Lower lobe of right lung (tissue), 2 donors: ENCODE measurements at regions not wholly inside any gene's neighbourhood (a gene's known extent, or its start where the extent isn't known, plus 50 kb on each side); places are given as distances from the start of the nearest gene placed in this dataset.

Source experiments
- ATAC-seq, 2 donors: fragments of 200-7000 bp; cut with Tn5 transposase; one replicate each; pipeline ENCODE4 v1.9.1; 2020 to 2022; ENCODE audit warnings: mild to moderate bottlenecking in 2 of 2, moderate library complexity in 2 of 2
- DNase-seq: peaks from one replicate; pipeline ENCODE4 v3.0.0-alpha.2; 2020
- H3K27ac ChIP-seq: fragments of 200-600 bp; one replicate; pipeline ENCODE4 v1.8.0; 2022
- H3K27me3 ChIP-seq: fragments of 200-600 bp; one replicate; pipeline ENCODE4 v1.8.0; 2022; ENCODE audit warnings: low read depth
- H3K36me3 ChIP-seq: fragments of 200-600 bp; one replicate; pipeline ENCODE4 v1.8.0; 2022; ENCODE audit warnings: mild to moderate bottlenecking
- H3K4me1 ChIP-seq: fragments of 200-600 bp; one replicate; pipeline ENCODE4 v1.8.0; 2022
- H3K4me3 ChIP-seq: fragments of 200-600 bp; one replicate; pipeline ENCODE4 v1.8.0; 2022; ENCODE audit warnings: mild to moderate bottlenecking
- H3K9me3 ChIP-seq: fragments of 200-600 bp; one replicate; pipeline ENCODE4 v1.8.0; 2022
- intact Hi-C: fragments of 100-400 bp; cut with DNase I; formaldehyde crosslinking; loops from one replicate; pipeline ENCODE4 v1.11.0; 2022
- TF ChIP-seq, protein P1 (sequence below): fragments of 200-600 bp; IDR thresholded peaks from one replicate; pipeline ENCODE4 v1.8.0; 2022; ENCODE audit warnings: antibody characterized with exemption, mild to moderate bottlenecking
- donor health status: DM: no; HTN: yes; CAD: no; lungs with severe emphysema.

DNA sequence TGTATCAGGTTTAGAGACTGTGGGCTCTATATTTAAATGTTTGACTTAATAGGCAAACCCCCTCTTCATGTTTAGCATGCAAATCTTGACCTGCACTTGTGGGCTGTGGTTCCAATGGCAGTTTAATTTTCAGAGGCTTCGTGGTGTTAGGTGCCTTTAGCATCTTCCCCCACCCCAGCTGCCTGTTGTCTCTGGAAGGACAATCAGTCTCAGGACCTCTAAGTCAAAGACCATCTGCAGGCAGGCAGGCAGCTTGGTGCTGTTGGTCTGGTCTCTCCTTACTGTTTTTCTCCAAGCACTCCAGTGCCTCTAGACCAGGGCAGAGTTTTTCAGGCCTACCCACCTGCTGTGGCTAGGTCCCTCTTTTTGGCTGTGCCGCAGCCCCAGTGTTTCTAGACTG lies 990.4 kb downstream of the CDH11 start:
- TF ChIP-seq, protein P1, sequence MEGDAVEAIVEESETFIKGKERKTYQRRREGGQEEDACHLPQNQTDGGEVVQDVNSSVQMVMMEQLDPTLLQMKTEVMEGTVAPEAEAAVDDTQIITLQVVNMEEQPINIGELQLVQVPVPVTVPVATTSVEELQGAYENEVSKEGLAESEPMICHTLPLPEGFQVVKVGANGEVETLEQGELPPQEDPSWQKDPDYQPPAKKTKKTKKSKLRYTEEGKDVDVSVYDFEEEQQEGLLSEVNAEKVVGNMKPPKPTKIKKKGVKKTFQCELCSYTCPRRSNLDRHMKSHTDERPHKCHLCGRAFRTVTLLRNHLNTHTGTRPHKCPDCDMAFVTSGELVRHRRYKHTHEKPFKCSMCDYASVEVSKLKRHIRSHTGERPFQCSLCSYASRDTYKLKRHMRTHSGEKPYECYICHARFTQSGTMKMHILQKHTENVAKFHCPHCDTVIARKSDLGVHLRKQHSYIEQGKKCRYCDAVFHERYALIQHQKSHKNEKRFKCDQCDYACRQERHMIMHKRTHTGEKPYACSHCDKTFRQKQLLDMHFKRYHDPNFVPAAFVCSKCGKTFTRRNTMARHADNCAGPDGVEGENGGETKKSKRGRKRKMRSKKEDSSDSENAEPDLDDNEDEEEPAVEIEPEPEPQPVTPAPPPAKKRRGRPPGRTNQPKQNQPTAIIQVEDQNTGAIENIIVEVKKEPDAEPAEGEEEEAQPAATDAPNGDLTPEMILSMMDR, result no peak

DNA sequence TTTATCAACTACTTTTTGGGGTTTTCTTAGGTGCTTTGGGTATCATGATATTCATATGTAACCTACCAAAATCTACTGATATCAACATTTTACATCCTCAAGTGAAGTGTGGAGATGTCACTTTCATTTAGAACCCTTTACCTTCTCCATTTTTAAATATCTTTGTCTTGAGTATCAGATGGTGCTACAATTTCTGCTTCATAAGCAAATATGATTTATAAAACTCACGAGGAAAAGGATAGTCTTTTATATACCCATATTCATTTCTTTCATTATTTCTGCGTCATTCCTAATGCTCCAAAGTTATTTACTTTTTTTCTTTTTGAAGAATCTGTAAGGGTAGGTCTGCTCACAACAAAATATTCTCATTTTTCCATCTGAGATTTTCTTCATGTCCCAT lies 991.7 kb downstream of the CDH11 start:
- TF ChIP-seq, protein P1, result no peak
- no peak for DNase-seq
- no peak overlapping the region for H3K27ac ChIP-seq
- no peaks in the 10 kb centered on the region for H3K9me3 ChIP-seq
- H3K4me1 ChIP-seq, result no peaks in the 10 kb centered on the region
- H3K36me3 ChIP-seq, result no peaks in the 10 kb centered on the region
- no peak for ATAC-seq
- no peak overlapping the region for H3K4me3 ChIP-seq
- H3K27me3 ChIP-seq, result no peaks in the 10 kb centered on the region
- intact Hi-C loops, result no loop called here

More for the DNA sequence above, 990.4 kb downstream of the CDH11 start:
- Histone ChIP-seq H3K9me3 (no peaks in the 10 kb centered on the region), H3K36me3 (no peaks in the 10 kb centered on the region), H3K27ac (no peak overlapping the region), H3K4me3 (no peak overlapping the region), H3K27me3 (no peaks in the 10 kb centered on the region), H3K4me1 (no peaks in the 10 kb centered on the region)
- ATAC-seq (no peak), DNase-seq (no peak)
- intact Hi-C loops, result no loop called here

DNA sequence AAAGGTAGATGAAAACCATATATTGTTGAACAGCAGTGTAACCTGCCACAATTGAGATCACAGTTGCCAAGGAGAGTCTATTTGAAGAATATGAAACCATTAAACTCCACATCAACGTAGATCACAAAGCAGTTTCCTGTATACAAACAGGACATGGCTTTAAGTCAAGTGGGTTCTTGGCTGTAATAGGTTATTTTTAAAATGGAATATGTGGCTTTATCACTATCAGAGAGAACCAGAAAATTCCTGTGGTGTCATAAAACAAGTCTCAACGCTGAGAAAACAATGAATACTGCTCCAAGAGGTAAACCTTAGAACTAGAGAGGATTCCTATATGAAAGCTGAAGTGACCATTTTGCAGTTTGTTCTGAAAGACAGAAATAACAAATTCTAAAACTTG lies 999.7 kb downstream of the CDH11 start:
- no peaks in the 10 kb centered on the region for H3K4me1 ChIP-seq
- no peaks in the 10 kb centered on the region for H3K27me3 ChIP-seq
- H3K27ac ChIP-seq, result no peak overlapping the region
- H3K9me3 ChIP-seq, result no peaks in the 10 kb centered on the region
- ATAC-seq, result no peak
- TF ChIP-seq, protein P1, result no peak
- H3K4me3 ChIP-seq, result no peak overlapping the region
- H3K36me3 ChIP-seq, result no peaks in the 10 kb centered on the region
- no peak for DNase-seq
- intact Hi-C loops, result no loop called here

DNA sequence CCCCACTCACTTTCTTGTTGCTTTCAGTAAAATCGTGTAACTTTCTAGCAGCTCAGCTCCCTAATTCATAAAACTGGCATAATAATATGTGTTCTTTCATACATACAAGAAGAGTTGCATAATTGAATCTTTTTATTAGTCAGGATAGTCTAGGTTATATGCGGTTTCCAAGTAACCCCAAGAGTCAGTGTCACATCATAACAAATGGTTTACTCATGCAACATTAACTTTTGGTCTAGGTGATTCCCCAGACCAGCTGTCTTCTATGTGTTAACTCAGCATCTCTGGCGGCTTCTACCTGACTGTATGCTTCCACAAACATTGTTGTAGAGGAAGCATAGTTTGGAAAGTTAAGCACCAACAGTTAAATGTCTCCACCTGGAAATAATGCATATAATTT lies 1000.4 kb downstream of the CDH11 start:
- intact Hi-C loops, result no loop called here
- H3K27me3 ChIP-seq, result no peaks in the 10 kb centered on the region
- no peak overlapping the region for H3K27ac ChIP-seq
- ATAC-seq, result no peak
- TF ChIP-seq, protein P1, result no peak
- no peak for DNase-seq
- peaks cover 2% of the 10 kb centered on the region for H3K9me3 ChIP-seq
- no peaks in the 10 kb centered on the region for H3K36me3 ChIP-seq
- H3K4me1 ChIP-seq, result no peaks in the 10 kb centered on the region
- no peak overlapping the region for H3K4me3 ChIP-seq

- Histone ChIP-seq H3K9me3 (peaks cover 2% of the 10 kb centered on the region), H3K27ac (no peak overlapping the region), H3K36me3 (no peaks in the 10 kb centered on the region), H3K4me3 (no peak overlapping the region), H3K4me1 (no peaks in the 10 kb centered on the region), H3K27me3 (no peaks in the 10 kb centered on the region)
- TF ChIP-seq, protein P1, result no peak
- intact Hi-C loops, result no loop called here
- ATAC-seq (no peak), DNase-seq (no peak)
These were observed 1005.7 kb downstream of the CDH11 start for GRCh38 chr16:64116151-64116550.

DNA sequence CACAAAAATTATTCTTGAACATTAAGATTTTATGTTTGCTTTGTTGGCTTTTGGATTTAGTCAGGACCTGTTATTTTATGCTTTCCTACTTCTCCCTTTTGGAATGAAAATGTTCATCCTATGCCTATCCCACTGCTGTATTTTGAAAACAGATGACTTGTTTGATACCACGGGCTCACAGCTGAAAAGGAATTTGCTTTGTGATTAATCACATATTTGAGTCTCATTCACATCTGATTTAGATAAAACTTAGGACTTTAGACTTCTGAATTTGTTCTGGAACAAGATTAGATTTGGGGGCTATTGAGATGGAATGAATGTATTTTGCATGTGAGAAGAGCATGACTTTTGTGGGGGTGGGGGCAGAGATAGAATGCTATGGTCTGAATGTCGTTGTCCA lies 1012.6 kb downstream of the CDH11 start:
- ATAC-seq, result no peak
- H3K27me3 ChIP-seq, result no peaks in the 10 kb centered on the region
- no peaks in the 10 kb centered on the region for H3K36me3 ChIP-seq
- H3K9me3 ChIP-seq, result no peaks in the 10 kb centered on the region
- intact Hi-C loops, result no loop called here
- no peak overlapping the region for H3K4me3 ChIP-seq
- no peak overlapping the region for H3K27ac ChIP-seq
- TF ChIP-seq, protein P1, result no peak
- H3K4me1 ChIP-seq, result no peaks in the 10 kb centered on the region
- DNase-seq, result no peak
